SK-N-SH (cell line): ENCODE measurements at regions not wholly inside any gene's neighbourhood (a gene's known extent, or its start where the extent isn't known, plus 50 kb on each side); places are given as distances from the start of the nearest gene placed in this dataset.
"Not testable (repeated sequence)": the region's sequence is repeated elsewhere in the genome, so short reads cannot be mapped to it uniquely, and the experiment has no call there.

Source experiments
- CTCF ChIP-seq: fragments of 200-600 bp; sonication (generic); IDR thresholded peaks from 2 replicates; pipeline ENCODE4 v1.6.1; 2017; ENCODE audit warnings: antibody characterized with exemption, mild to moderate bottlenecking, moderate library complexity
- EZH2phosphoT487 ChIP-seq: fragments of 200-600 bp; sonication (generic); IDR thresholded peaks from 2 replicates; pipeline ENCODE4 v1.6.1; 2017; ENCODE audit warnings: low read depth, mixed run types, mild to moderate bottlenecking, antibody characterized with exemption, moderate library complexity, borderline replicate concordance
- GABPA ChIP-seq: IDR thresholded peaks from 2 replicates; pipeline ENCODE4 v1.4.0; 2012; ENCODE audit warnings: low read depth, mild to moderate bottlenecking
- MXI1 ChIP-seq: IDR thresholded peaks from 2 replicates; pipeline ENCODE4 v1.6.1; 2012; ENCODE audit warnings: mild to moderate bottlenecking, low read depth, low read length, improper control_type of control experiment
- NRF1 ChIP-seq: IDR thresholded peaks from 2 replicates; pipeline ENCODE4 v1.6.1; 2012; ENCODE audit warnings: low read depth, mild to moderate bottlenecking, low read length
- POLR2AphosphoS5 ChIP-seq: IDR thresholded peaks from 2 replicates; pipeline ENCODE4 v1.6.1; 2012; ENCODE audit warnings: low read depth, low read length
- RCOR1 ChIP-seq: fragments of 150-350 bp; IDR thresholded peaks from 2 replicates; pipeline ENCODE4 v1.6.1; 2017; ENCODE audit warnings: antibody characterized with exemption, low read length
- RFX5 ChIP-seq: IDR thresholded peaks from 2 replicates; pipeline ENCODE4 v1.6.1; 2012; ENCODE audit warnings: mild to moderate bottlenecking, improper control_type of control experiment, low read length
- SIN3A ChIP-seq: IDR thresholded peaks from 2 replicates; pipeline ENCODE4 v1.6.1; 2012; ENCODE audit warnings: low read depth, mild to moderate bottlenecking, low read length, moderate library complexity, borderline replicate concordance
- SMC3 ChIP-seq: IDR thresholded peaks from 2 replicates; pipeline ENCODE4 v1.6.1; 2012; ENCODE audit warnings: low read depth, low read length, improper control_type of control experiment
- TEAD4 ChIP-seq: IDR thresholded peaks from 2 replicates; pipeline ENCODE4 v1.4.0; 2012; ENCODE audit warnings: mild to moderate bottlenecking, borderline replicate concordance; ENCODE audit not compliant: insufficient read depth
- TF ChIP-seq, protein P1 (sequence below): IDR thresholded peaks from 2 replicates; pipeline ENCODE4; 2012
- TF ChIP-seq, protein P2 (sequence below): fragments of 150-350 bp; IDR thresholded peaks from 2 replicates; pipeline ENCODE4 v1.6.1; 2017; ENCODE audit warnings: antibody characterized with exemption, low read length, low read depth, borderline replicate concordance

DNA sequence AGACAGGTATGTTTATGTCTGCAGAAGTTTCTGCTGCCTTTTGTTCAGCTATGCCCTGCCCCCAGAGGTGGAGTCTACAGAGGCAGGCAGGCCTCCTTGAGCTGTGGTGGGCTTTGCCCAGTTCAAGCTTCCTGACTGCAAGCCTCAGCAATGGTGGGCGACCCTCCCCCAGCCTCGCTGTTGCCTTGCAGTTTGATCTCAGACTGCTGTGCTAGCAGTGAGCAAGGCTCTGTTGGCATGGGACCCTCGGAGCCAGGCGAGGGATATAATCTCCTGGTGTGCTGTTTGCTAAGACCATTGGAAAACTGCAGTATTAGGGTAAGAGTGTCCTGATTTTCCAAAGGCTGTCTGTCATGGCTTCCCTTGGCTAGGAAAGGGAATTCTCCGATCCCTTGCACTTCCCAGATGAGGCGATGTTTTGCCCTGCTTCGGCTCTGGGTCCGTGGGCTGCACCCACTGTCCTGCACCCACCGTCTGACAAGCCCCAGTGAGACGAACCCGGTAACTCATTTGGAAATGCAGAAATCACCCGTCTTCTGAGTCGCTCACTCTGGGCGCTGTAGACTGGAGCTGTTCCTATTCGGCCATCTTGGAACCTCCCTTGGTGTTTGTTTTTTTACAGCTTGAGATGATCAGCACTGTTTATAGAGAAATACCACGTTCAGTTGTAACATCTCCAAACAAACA lies 2705.5 kb upstream of the PCDH20 start:
- TF ChIP-seq CTCF, POLR2AphosphoS5, RFX5, RCOR1, SMC3, TEAD4, MXI1, NRF1, SIN3A, GABPA, EZH2phosphoT487: not testable (repeated sequence)
- TF ChIP-seq, protein P1, sequence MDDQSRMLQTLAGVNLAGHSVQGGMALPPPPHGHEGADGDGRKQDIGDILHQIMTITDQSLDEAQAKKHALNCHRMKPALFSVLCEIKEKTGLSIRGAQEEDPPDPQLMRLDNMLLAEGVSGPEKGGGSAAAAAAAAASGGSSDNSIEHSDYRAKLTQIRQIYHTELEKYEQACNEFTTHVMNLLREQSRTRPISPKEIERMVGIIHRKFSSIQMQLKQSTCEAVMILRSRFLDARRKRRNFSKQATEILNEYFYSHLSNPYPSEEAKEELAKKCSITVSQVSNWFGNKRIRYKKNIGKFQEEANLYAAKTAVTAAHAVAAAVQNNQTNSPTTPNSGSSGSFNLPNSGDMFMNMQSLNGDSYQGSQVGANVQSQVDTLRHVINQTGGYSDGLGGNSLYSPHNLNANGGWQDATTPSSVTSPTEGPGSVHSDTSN: not testable (repeated sequence)
- TF ChIP-seq, protein P2, sequence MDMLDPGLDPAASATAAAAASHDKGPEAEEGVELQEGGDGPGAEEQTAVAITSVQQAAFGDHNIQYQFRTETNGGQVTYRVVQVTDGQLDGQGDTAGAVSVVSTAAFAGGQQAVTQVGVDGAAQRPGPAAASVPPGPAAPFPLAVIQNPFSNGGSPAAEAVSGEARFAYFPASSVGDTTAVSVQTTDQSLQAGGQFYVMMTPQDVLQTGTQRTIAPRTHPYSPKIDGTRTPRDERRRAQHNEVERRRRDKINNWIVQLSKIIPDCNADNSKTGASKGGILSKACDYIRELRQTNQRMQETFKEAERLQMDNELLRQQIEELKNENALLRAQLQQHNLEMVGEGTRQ: not testable (repeated sequence)
